ENCODE measurements at regions not wholly inside any gene's neighbourhood (a gene's known extent, or its start where the extent isn't known, plus 50 kb on each side); places are given as distances from the start of the nearest gene placed in this dataset.
A peak's percentile ranks its signal among the peaks of the same experiment; 100 is the strongest.

DNA sequence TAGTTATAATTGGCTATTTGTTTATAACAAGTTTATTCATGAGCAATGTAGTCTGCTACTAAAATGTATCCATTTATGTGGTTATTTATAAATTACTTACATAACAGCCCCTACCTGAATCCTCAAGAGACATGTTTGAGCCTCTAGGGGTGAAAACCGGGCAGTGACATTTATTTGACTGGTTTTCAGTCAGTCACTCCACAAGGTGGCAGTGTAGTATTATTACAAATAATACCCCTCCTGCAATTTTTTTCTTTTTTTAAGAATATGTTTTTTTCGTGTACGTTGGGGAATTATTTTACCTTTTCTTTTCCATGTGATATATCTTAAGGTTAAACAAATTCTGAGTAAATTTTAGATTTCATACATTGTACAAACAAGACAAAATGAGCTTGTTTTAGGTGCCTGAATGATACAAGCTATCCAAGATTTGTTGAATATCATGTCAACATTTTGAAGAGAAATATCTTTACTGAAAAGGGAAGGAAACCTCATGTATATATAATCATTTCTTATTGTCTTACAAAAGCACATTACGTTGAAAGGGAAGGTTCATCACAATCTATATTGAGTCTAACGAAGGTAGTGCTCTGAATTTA is 598.7 kb upstream of the TECRL start:
- no TSS peak for BruUV-seq (replicated peaks)
- H3K36me3 ChIP-seq (ENCODE audit: control insufficient read depth in 1 of 2, insufficient read depth in 2 of 2, low read length in 2 of 2): no peaks in the 10 kb centered on the region
- H3K9ac ChIP-seq (ENCODE audit: low read length): no peak overlapping the region
- no peak overlapping the region for H2AFZ ChIP-seq (ENCODE audit: low read depth, low read length, poor library complexity, severe bottlenecking)
- peaks cover 0 to 7% of the 10 kb centered on the region in 2 experiments; a peak in 2 of 4 replicates for H3K9me3 ChIP-seq (ENCODE audit: control insufficient read depth in 1 of 2, insufficient read depth in 1 of 2, low read depth in 1 of 2, low read length in 2 of 2)
- no peaks in the 10 kb centered on the region for H3K9me2 ChIP-seq (ENCODE audit: insufficient read depth)
- RAD21 ChIA-PET (ENCODE audit: low non-redundant PET in 1 of 2, low total read pairs in 2 of 2, uncharacterized antibody in 2 of 2, unreplicated experiment in 2 of 2): no interaction called here
- no peaks in the 10 kb centered on the region for H3K79me2 ChIP-seq (ENCODE audit: insufficient read depth, low read length)
- H3K27me3 ChIP-seq (ENCODE audit: insufficient read depth, low read length): no peaks in the 10 kb centered on the region
- CTCF ChIA-PET: no interaction called here
- H3K4me3 ChIP-seq (replicated peaks in 1 of 2; ENCODE audit: low read depth in 1 of 2, low read length in 2 of 2): no peak overlapping the region
- no peaks in the 10 kb centered on the region for H3K4me1 ChIP-seq (ENCODE audit: control insufficient read depth in 1 of 2, insufficient read depth in 2 of 2, low read length in 2 of 2)
- no peak overlapping the region for H3K27ac ChIP-seq (ENCODE audit: low read depth, low read length)
- DNase-seq (ENCODE audit: low read depth, low spot score) (peak; percentile 13), ATAC-seq (no peak)
- H3K4me2 ChIP-seq (ENCODE audit: low read length): no peak overlapping the region
- TF ChIP-seq, protein P1, sequence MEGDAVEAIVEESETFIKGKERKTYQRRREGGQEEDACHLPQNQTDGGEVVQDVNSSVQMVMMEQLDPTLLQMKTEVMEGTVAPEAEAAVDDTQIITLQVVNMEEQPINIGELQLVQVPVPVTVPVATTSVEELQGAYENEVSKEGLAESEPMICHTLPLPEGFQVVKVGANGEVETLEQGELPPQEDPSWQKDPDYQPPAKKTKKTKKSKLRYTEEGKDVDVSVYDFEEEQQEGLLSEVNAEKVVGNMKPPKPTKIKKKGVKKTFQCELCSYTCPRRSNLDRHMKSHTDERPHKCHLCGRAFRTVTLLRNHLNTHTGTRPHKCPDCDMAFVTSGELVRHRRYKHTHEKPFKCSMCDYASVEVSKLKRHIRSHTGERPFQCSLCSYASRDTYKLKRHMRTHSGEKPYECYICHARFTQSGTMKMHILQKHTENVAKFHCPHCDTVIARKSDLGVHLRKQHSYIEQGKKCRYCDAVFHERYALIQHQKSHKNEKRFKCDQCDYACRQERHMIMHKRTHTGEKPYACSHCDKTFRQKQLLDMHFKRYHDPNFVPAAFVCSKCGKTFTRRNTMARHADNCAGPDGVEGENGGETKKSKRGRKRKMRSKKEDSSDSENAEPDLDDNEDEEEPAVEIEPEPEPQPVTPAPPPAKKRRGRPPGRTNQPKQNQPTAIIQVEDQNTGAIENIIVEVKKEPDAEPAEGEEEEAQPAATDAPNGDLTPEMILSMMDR (IDR thresholded peaks at IDR 0.05 in 2 of 3, conservative IDR thresholded peaks at IDR 0.05 in 1 of 3; ENCODE audit: borderline replicate concordance in 1 of 3, insufficient read depth in 1 of 3, low read depth in 2 of 3, low read length in 2 of 3): peak in 2 of 3 experiments; percentile 17 to 35; a peak in 1 of 6 replicates
- TF ChIP-seq, protein P2, sequence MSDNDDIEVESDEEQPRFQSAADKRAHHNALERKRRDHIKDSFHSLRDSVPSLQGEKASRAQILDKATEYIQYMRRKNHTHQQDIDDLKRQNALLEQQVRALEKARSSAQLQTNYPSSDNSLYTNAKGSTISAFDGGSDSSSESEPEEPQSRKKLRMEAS (IDR thresholded peaks at IDR 0.05): no peak
- H4K20me1 ChIP-seq (ENCODE audit: insufficient read depth): no peaks in the 10 kb centered on the region
- intact Hi-C loops (cut with micrococcal nuclease): no loop called here
- POLR2A ChIA-PET: no interaction called here

DNA sequence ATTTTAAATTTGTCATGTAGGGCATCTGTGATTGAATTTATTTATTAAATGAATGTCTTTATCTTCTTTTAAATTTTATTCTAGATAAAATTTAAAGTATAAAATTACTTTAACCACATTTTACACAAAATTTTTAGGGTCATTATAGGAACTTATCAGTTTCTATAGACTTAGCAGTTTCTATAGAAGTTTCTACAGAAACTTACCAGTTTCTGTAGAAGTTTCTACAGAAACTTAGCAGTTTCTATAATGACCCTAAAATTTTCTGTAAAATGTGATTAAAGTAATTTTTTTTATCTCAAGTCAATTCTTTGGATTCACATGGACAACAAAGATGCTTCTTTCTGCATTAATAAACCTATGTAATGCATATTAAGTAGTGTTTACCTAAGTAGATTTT is 565.9 kb upstream of the TECRL start:
- Histone ChIP-seq H2AFZ (ENCODE audit: low read depth, low read length, poor library complexity, severe bottlenecking) (no peak overlapping the region), H4K20me1 (ENCODE audit: insufficient read depth) (no peaks in the 10 kb centered on the region), H3K79me2 (ENCODE audit: insufficient read depth, low read length) (no peaks in the 10 kb centered on the region), H3K36me3 (ENCODE audit: control insufficient read depth in 1 of 2, insufficient read depth in 2 of 2, low read length in 2 of 2) (no peaks in the 10 kb centered on the region), H3K27me3 (ENCODE audit: insufficient read depth, low read length) (no peaks in the 10 kb centered on the region), H3K4me1 (ENCODE audit: control insufficient read depth in 1 of 2, insufficient read depth in 2 of 2, low read length in 2 of 2) (no peaks in the 10 kb centered on the region), H3K9ac (ENCODE audit: low read length) (no peak overlapping the region), H3K9me2 (ENCODE audit: insufficient read depth) (no peaks in the 10 kb centered on the region), H3K27ac (ENCODE audit: low read depth, low read length) (no peak overlapping the region), H3K4me3 (replicated peaks in 1 of 2; ENCODE audit: low read depth in 1 of 2, low read length in 2 of 2) (no peak overlapping the region), H3K4me2 (ENCODE audit: low read length) (no peak overlapping the region), H3K9me3 (ENCODE audit: control insufficient read depth in 1 of 2, insufficient read depth in 1 of 2, low read depth in 1 of 2, low read length in 2 of 2) (peaks cover 0 to 22% of the 10 kb centered on the region in 2 experiments; a peak in 2 of 4 replicates)
- ATAC-seq (no peak), DNase-seq (ENCODE audit: low read depth, low spot score) (no peak)
- ChIA-PET CTCF (no interaction called here), POLR2A (no interaction called here), RAD21 (ENCODE audit: low non-redundant PET in 1 of 2, low total read pairs in 2 of 2, uncharacterized antibody in 2 of 2, unreplicated experiment in 2 of 2) (no interaction called here)
- BruUV-seq (replicated peaks): no TSS peak
- intact Hi-C loops (cut with micrococcal nuclease): no loop called here
- TF ChIP-seq, protein P2 (IDR thresholded peaks at IDR 0.05): no peak
- no peak for TF ChIP-seq ZFX (IDR thresholded peaks at IDR 0.05)
- TF ChIP-seq JUND (IDR thresholded peaks at IDR 0.05): no peak
- TF ChIP-seq POLR2A (IDR thresholded peaks at IDR 0.05; ENCODE audit: borderline replicate concordance, extremely low read depth, insufficient read depth, insufficient read length): no peak
- TF ChIP-seq EZH2 (IDR thresholded peaks at IDR 0.05): no peak
- no peak for TF ChIP-seq ZNF274 (IDR thresholded peaks at IDR 0.05; ENCODE audit: low read depth, low read length)
- no peak for TF ChIP-seq EGR1 (IDR thresholded peaks at IDR 0.05; ENCODE audit: low read depth)
- TF ChIP-seq SRF (IDR thresholded peaks at IDR 0.05; ENCODE audit: low read depth): no peak
- TF ChIP-seq RAD21 (IDR thresholded peaks at IDR 0.05; ENCODE audit: low read depth): no peak
- no peak for TF ChIP-seq TCF7L2 (IDR thresholded peaks at IDR 0.05; ENCODE audit: borderline replicate concordance, extremely low read depth, insufficient read depth, insufficient read length)
- TF ChIP-seq, protein P3, sequence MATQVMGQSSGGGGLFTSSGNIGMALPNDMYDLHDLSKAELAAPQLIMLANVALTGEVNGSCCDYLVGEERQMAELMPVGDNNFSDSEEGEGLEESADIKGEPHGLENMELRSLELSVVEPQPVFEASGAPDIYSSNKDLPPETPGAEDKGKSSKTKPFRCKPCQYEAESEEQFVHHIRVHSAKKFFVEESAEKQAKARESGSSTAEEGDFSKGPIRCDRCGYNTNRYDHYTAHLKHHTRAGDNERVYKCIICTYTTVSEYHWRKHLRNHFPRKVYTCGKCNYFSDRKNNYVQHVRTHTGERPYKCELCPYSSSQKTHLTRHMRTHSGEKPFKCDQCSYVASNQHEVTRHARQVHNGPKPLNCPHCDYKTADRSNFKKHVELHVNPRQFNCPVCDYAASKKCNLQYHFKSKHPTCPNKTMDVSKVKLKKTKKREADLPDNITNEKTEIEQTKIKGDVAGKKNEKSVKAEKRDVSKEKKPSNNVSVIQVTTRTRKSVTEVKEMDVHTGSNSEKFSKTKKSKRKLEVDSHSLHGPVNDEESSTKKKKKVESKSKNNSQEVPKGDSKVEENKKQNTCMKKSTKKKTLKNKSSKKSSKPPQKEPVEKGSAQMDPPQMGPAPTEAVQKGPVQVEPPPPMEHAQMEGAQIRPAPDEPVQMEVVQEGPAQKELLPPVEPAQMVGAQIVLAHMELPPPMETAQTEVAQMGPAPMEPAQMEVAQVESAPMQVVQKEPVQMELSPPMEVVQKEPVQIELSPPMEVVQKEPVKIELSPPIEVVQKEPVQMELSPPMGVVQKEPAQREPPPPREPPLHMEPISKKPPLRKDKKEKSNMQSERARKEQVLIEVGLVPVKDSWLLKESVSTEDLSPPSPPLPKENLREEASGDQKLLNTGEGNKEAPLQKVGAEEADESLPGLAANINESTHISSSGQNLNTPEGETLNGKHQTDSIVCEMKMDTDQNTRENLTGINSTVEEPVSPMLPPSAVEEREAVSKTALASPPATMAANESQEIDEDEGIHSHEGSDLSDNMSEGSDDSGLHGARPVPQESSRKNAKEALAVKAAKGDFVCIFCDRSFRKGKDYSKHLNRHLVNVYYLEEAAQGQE (IDR thresholded peaks at IDR 0.05; ENCODE audit: low read depth): no peak
- TF ChIP-seq ELF1 (IDR thresholded peaks at IDR 0.05; ENCODE audit: borderline replicate concordance, low read depth): no peak
- TF ChIP-seq SP1 (IDR thresholded peaks at IDR 0.05; ENCODE audit: low read depth): no peak
- TF ChIP-seq CEBPB (IDR thresholded peaks at IDR 0.05; ENCODE audit: low read depth): no peak
- no peak for TF ChIP-seq CBX3 (IDR thresholded peaks at IDR 0.05; ENCODE audit: low read depth)
- no peak for TF ChIP-seq POLR2AphosphoS5 (IDR thresholded peaks at IDR 0.05; ENCODE audit: low read depth, low read length)

Data from HCT116 (cell line).